ENCODE measurements at regions not wholly inside any gene's neighbourhood (a gene's known extent, or its start where the extent isn't known, plus 50 kb on each side); places are given as distances from the start of the nearest gene placed in this dataset.

DNA sequence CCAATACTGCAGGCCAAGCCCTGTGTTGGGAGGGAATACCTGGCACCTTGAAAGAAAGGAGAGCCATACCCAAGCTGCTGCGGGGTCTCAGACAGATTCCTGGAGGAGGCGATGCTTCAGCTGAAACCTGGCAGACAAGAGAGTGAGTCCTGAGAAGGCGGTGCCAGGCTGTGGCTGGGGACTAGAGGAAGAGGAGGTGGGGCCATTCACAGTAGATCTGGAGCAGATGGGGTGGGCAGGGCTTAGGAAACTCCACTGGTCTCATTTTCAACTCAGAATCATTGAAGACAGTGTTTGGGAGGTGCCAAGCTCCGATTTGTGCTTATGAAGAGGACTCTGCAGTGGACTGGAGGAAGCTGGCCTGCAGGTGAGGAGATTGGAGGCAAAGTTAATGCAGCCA is 236.3 kb upstream of the MKI67 start:
- H3K9me1 ChIP-seq (replicated peaks; ENCODE audit: control insufficient read depth, extremely low read depth, insufficient read depth, low read length): no peaks in the 10 kb centered on the region

GRCh38 chr10:128364631-128365030 is 238.4 kb upstream of the MKI67 start:
- Histone ChIP-seq H3K4me3 (replicated peaks in 1 of 3; ENCODE audit: insufficient read depth in 1 of 3, low read depth in 1 of 3, low read length in 3 of 3) (no peak overlapping the region), H3K4me1 (ENCODE audit: control insufficient read depth, extremely low read depth, insufficient read depth, low read length) (no peaks in the 10 kb centered on the region), H3K9me1 (replicated peaks; ENCODE audit: control insufficient read depth, extremely low read depth, insufficient read depth, low read length) (no peaks in the 10 kb centered on the region), H4K20me1 (replicated peaks; ENCODE audit: control insufficient read depth, extremely low read depth, insufficient read depth, low read length) (no peaks in the 10 kb centered on the region), H3K36me3 (ENCODE audit: control insufficient read depth in 2 of 2, extremely low read depth in 1 of 2, insufficient read depth in 2 of 2, low read length in 2 of 2) (no peaks in the 10 kb centered on the region), H3K9me3 (replicated peaks; ENCODE audit: control insufficient read depth, insufficient read depth, low read length) (no peaks in the 10 kb centered on the region), H3K9ac (replicated peaks; ENCODE audit: extremely low read depth, insufficient read depth, low read length) (no peak overlapping the region), H3K4me2 (ENCODE audit: insufficient read depth, low read length) (no peak overlapping the region), H3K27me3 (ENCODE audit: control insufficient read depth in 2 of 2, insufficient read depth in 2 of 2, low read length in 2 of 2) (no peaks in the 10 kb centered on the region), H3K27ac (ENCODE audit: insufficient read depth, low read depth, low read length) (no peak overlapping the region), H2AFZ (ENCODE audit: low read depth, low read length) (no peak overlapping the region), H3K79me2 (ENCODE audit: control insufficient read depth, insufficient read depth, low read length) (no peaks in the 10 kb centered on the region)
- FAIRE-seq: no peak
- intact Hi-C loops (cut with micrococcal nuclease) (no loop called here), dilution Hi-C loops (cut with MboI; ENCODE audit: extremely low pct_ligation_motif_present, low sequenced_read_pairs) (no loop called here)
- TF ChIP-seq EZH2 (IDR thresholded peaks at IDR 0.05; ENCODE audit: borderline replicate concordance, low read depth, low read length, severe bottlenecking) (no peak), POLR2AphosphoS5 (IDR thresholded peaks at IDR 0.05; ENCODE audit: insufficient read depth, low read depth, low read length) (no peak), JUN (IDR thresholded peaks at IDR 0.05; ENCODE audit: borderline replicate concordance, insufficient read depth, insufficient read length, low read depth) (no peak), POLR2A (IDR thresholded peaks at IDR 0.05; ENCODE audit: low read depth, low read length) (no peak), MAX (IDR thresholded peaks at IDR 0.05; ENCODE audit: insufficient read depth, insufficient read length) (no peak), FOS (IDR thresholded peaks at IDR 0.05; ENCODE audit: borderline replicate concordance, insufficient read depth, low read length) (no peak), GATA2 (IDR thresholded peaks at IDR 0.05; ENCODE audit: insufficient read depth, insufficient read length, low read depth, low read length) (no peak), MYC (IDR thresholded peaks at IDR 0.05; ENCODE audit: low read depth, low read length) (no peak)
- TF ChIP-seq, protein P1, sequence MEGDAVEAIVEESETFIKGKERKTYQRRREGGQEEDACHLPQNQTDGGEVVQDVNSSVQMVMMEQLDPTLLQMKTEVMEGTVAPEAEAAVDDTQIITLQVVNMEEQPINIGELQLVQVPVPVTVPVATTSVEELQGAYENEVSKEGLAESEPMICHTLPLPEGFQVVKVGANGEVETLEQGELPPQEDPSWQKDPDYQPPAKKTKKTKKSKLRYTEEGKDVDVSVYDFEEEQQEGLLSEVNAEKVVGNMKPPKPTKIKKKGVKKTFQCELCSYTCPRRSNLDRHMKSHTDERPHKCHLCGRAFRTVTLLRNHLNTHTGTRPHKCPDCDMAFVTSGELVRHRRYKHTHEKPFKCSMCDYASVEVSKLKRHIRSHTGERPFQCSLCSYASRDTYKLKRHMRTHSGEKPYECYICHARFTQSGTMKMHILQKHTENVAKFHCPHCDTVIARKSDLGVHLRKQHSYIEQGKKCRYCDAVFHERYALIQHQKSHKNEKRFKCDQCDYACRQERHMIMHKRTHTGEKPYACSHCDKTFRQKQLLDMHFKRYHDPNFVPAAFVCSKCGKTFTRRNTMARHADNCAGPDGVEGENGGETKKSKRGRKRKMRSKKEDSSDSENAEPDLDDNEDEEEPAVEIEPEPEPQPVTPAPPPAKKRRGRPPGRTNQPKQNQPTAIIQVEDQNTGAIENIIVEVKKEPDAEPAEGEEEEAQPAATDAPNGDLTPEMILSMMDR (IDR thresholded peaks at IDR 0.05; ENCODE audit: extremely low read depth in 1 of 2, insufficient read depth in 1 of 2, low read depth in 1 of 2, low read length in 2 of 2): no peak
- no TSS peak for BruUV-seq (replicated peaks)
- ChIA-PET CTCF (no interaction called here), POLR2A (no interaction called here)
- no peak for DNase-seq (ENCODE audit: low read depth, low spot score)

More for the DNA sequence above, 236.3 kb upstream of the MKI67 start:
- Histone ChIP-seq H3K36me3 (ENCODE audit: control insufficient read depth in 2 of 2, extremely low read depth in 1 of 2, insufficient read depth in 2 of 2, low read length in 2 of 2) (no peaks in the 10 kb centered on the region), H3K27ac (ENCODE audit: insufficient read depth, low read depth, low read length) (no peak overlapping the region), H4K20me1 (replicated peaks; ENCODE audit: control insufficient read depth, extremely low read depth, insufficient read depth, low read length) (no peaks in the 10 kb centered on the region), H3K9me3 (replicated peaks; ENCODE audit: control insufficient read depth, insufficient read depth, low read length) (no peaks in the 10 kb centered on the region), H2AFZ (ENCODE audit: low read depth, low read length) (no peak overlapping the region), H3K27me3 (ENCODE audit: control insufficient read depth in 2 of 2, insufficient read depth in 2 of 2, low read length in 2 of 2) (no peaks in the 10 kb centered on the region), H3K4me3 (replicated peaks in 1 of 3; ENCODE audit: insufficient read depth in 1 of 3, low read depth in 1 of 3, low read length in 3 of 3) (no peak overlapping the region), H3K4me2 (ENCODE audit: insufficient read depth, low read length) (no peak overlapping the region), H3K79me2 (ENCODE audit: control insufficient read depth, insufficient read depth, low read length) (no peaks in the 10 kb centered on the region), H3K4me1 (ENCODE audit: control insufficient read depth, extremely low read depth, insufficient read depth, low read length) (no peaks in the 10 kb centered on the region), H3K9ac (replicated peaks; ENCODE audit: extremely low read depth, insufficient read depth, low read length) (no peak overlapping the region)
- DNase-seq (ENCODE audit: low read depth, low spot score) (no peak), FAIRE-seq (no peak)
- dilution Hi-C loops (cut with MboI; ENCODE audit: extremely low pct_ligation_motif_present, low sequenced_read_pairs): no loop called here
- TF ChIP-seq POLR2AphosphoS5 (IDR thresholded peaks at IDR 0.05; ENCODE audit: insufficient read depth, low read depth, low read length) (no peak), JUN (IDR thresholded peaks at IDR 0.05; ENCODE audit: borderline replicate concordance, insufficient read depth, insufficient read length, low read depth) (no peak), EZH2 (IDR thresholded peaks at IDR 0.05; ENCODE audit: borderline replicate concordance, low read depth, low read length, severe bottlenecking) (no peak), FOS (IDR thresholded peaks at IDR 0.05; ENCODE audit: borderline replicate concordance, insufficient read depth, low read length) (no peak), MYC (IDR thresholded peaks at IDR 0.05; ENCODE audit: low read depth, low read length) (no peak)
- ChIA-PET CTCF (no interaction called here), POLR2A (no interaction called here)
- intact Hi-C loops (cut with micrococcal nuclease): no loop called here
- BruUV-seq (replicated peaks): no TSS peak
